ENCODE measurements at regions not wholly inside any gene's neighbourhood (a gene's known extent, or its start where the extent isn't known, plus 50 kb on each side); places are given as distances from the start of the nearest gene placed in this dataset.

DNA sequence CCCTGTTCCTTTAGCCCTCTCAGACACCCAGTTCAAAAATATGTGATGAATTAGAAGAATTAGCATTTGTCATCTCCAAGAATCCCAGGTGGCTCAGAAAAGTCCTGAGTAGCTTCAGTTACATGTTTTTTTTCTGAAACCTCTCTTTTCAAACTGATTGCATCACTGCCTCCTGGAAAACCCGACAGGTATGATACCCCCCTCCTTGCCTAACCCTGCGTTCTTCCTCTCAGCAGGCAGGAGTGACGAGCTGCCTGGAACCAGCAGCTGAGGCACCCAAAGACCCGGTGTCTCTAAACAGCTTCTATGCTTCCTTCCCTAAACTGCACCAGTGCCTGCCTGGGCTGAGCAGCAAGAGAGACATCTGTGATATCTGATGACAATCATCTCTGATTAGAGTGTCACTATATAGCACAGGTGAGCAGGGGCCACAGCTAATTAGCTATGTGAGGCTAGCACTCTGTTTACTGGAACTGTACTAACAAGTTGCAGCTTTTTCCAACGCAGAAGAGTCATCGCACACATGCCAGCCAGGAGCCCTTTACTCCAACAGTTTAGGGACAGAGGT lies 376.4 kb upstream of the ATP5MC3 start:
- TF ChIP-seq, protein P1, sequence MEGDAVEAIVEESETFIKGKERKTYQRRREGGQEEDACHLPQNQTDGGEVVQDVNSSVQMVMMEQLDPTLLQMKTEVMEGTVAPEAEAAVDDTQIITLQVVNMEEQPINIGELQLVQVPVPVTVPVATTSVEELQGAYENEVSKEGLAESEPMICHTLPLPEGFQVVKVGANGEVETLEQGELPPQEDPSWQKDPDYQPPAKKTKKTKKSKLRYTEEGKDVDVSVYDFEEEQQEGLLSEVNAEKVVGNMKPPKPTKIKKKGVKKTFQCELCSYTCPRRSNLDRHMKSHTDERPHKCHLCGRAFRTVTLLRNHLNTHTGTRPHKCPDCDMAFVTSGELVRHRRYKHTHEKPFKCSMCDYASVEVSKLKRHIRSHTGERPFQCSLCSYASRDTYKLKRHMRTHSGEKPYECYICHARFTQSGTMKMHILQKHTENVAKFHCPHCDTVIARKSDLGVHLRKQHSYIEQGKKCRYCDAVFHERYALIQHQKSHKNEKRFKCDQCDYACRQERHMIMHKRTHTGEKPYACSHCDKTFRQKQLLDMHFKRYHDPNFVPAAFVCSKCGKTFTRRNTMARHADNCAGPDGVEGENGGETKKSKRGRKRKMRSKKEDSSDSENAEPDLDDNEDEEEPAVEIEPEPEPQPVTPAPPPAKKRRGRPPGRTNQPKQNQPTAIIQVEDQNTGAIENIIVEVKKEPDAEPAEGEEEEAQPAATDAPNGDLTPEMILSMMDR (IDR thresholded peaks at IDR 0.05): no peak
- intact Hi-C loops (cut with DNase I, micrococcal nuclease): no loop called here
- Histone ChIP-seq H3K4me1 (ENCODE audit: low read depth) (no peaks in the 10 kb centered on the region), H3K4me3 (no peak overlapping the region), H3K9me3 (no peaks in the 10 kb centered on the region), H3K36me3 (ENCODE audit: low read depth) (no peaks in the 10 kb centered on the region)
- no peak for DNase-seq
- ATAC-seq: no peak

DNA sequence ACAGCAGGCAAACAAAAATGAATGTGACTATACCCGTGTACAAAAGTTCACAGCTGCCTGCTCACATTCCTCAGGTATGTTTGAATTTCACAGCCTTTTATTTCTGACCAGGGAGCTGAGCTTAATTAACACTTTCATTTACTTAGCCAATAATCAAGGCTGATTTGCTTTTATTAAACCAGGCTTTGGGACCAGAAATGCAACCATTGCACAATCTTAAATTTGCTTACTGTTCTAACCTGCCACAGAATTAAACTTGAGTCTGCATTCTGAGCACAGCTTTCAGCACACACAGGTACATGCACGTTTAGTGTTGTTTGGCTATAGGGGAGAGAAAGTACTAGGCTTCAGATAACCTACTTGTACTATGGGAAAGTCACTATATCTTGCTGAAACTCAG lies 372.4 kb upstream of the ATP5MC3 start:
- no peak for DNase-seq
- Histone ChIP-seq H3K4me1 (ENCODE audit: low read depth) (no peaks in the 10 kb centered on the region), H3K4me3 (no peak overlapping the region), H3K36me3 (ENCODE audit: low read depth) (no peaks in the 10 kb centered on the region), H3K9me3 (no peaks in the 10 kb centered on the region)
- ATAC-seq: no peak
- intact Hi-C loops (cut with DNase I, micrococcal nuclease): no loop called here
- TF ChIP-seq, protein P1 (IDR thresholded peaks at IDR 0.05): no peak

DNA sequence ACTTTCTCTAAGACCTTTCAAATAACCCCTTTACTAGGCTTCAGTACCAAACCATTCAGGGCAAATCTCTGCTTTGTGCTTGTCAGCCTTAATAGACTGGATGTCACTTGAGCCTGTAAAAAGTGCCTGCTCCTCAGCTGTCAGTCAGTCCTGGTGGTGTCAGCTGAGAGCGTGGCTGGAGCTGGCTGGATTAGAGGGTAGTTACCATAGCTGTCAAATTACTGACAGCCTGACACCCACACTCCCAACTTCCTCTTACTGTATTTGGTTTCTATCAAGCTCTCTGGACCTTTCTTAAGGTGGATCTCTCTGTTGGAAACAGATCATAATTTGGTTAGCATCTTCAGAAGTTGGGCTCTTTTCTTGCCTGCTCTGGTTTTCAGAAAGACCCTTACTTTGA lies 371.4 kb upstream of the ATP5MC3 start:
- ATAC-seq (no peak), DNase-seq (no peak)
- Histone ChIP-seq H3K4me3 (no peak overlapping the region), H3K4me1 (ENCODE audit: low read depth) (no peaks in the 10 kb centered on the region), H3K36me3 (ENCODE audit: low read depth) (no peaks in the 10 kb centered on the region), H3K9me3 (no peaks in the 10 kb centered on the region)
- TF ChIP-seq, protein P1 (IDR thresholded peaks at IDR 0.05): no peak
- intact Hi-C loops (cut with DNase I, micrococcal nuclease): no loop called here

DNA sequence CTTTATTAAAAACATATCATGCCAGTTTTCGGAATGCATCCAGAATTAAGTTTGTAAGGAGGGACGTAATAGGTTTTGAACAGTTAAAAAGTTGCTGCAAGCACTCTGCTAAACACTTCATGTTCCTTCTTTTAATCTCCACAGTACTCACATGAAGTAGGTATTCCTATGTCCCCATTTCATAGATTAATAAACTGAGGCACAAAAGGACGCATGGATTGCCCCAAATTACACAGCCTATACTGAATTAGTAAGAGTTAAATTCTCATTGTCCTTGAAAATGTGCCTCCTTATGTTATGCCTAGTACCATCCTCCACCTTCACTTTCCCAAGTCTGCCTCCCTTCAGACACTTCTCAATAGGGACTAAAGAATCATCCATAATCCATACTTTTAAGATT lies 358.9 kb upstream of the ATP5MC3 start:
- Histone ChIP-seq H3K4me1 (ENCODE audit: low read depth) (no peaks in the 10 kb centered on the region), H3K9me3 (peaks cover 3% of the 10 kb centered on the region), H3K4me3 (no peak overlapping the region), H3K36me3 (ENCODE audit: low read depth) (no peaks in the 10 kb centered on the region)
- DNase-seq (no peak), ATAC-seq (no peak)
- intact Hi-C loops (cut with DNase I, micrococcal nuclease): no loop called here
- TF ChIP-seq, protein P1 (IDR thresholded peaks at IDR 0.05): no peak

DNA sequence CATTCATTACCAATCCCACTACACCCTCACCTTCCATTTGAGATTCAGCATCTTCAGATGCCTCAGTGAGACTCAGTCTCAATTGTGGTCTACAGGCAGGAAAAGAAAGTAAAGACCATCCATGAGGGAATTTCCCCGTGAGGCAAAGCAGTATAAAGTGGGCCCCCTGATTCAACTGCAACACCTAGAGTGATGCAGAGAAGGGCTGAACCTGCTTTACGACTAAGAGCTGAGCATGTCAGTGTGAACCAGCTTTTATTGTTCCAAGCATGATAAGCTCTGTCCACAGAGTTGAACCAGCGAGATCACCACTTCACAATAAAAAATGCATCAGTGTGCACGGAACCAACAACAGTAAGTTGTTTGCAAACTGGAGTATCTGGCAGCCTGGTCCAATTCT lies 357.6 kb upstream of the ATP5MC3 start:
- TF ChIP-seq, protein P1 (IDR thresholded peaks at IDR 0.05): no peak
- Histone ChIP-seq H3K36me3 (ENCODE audit: low read depth) (no peaks in the 10 kb centered on the region), H3K4me1 (ENCODE audit: low read depth) (no peaks in the 10 kb centered on the region), H3K9me3 (peaks cover 3% of the 10 kb centered on the region), H3K4me3 (no peak overlapping the region)
- ATAC-seq (no peak), DNase-seq (no peak)
- intact Hi-C loops (cut with DNase I, micrococcal nuclease): no loop called here

DNA sequence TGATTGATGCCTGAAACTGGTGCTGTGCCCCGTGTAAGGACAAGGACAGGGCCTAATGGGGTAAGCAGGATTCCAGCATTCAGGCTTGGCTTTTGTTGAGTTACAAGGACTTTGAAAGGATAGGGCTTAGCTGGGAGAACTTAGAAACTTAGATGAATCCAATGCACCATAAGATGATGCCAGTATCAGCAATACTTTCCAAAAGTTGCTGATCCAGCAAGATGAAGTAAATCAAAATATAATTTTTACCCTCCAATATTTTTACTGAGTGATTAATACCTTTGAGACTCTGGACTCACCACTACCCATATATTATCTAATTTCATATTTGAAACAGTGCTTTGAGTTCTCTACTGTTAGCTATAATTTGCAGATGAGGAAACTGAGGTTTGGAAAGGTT lies 354.5 kb upstream of the ATP5MC3 start:
- DNase-seq: no peak
- TF ChIP-seq, protein P1 (IDR thresholded peaks at IDR 0.05): no peak
- no peaks in the 10 kb centered on the region for H3K36me3 ChIP-seq (ENCODE audit: low read depth)
- no peak for ATAC-seq
- no peaks in the 10 kb centered on the region for H3K4me1 ChIP-seq (ENCODE audit: low read depth)
- intact Hi-C loops (cut with DNase I, micrococcal nuclease): no loop called here
- H3K9me3 ChIP-seq: no peaks in the 10 kb centered on the region
- H3K4me3 ChIP-seq: no peak overlapping the region

Measured in mucosa of descending colon (tissue), 3 donors.